ENCODE measurements at regions not wholly inside any gene's neighbourhood (a gene's known extent, or its start where the extent isn't known, plus 50 kb on each side); places are given as distances from the start of the nearest gene placed in this dataset.

DNA sequence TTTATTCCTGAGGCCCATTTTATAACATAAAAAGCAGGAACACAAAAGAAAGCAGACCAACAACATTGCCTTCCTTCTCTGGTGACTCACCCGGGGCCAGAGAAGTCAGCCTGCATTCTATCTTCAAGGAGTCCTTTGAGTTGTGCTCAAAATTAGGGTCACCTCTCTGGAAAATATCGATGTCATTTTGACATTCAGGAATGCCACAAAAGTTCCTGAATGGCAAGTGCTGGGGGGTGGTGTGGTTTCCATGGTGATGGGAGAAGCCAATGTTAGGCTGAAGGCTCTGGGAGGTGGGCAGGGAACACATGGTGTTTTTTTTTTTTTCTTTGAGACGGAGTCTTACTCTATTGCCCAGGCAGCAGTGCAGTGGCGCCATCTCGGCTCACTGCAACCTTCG, 159.6 kb downstream of the HAPSTR1 start:
- DNase-seq, result no peak

GRCh38 chr16:9254863-9255262, 163.4 kb downstream of the HAPSTR1 start:
- no peak for DNase-seq

GRCh38 chr16:9256196-9256595, 164.8 kb downstream of the HAPSTR1 start:
- DNase-seq, result no peak

DNA sequence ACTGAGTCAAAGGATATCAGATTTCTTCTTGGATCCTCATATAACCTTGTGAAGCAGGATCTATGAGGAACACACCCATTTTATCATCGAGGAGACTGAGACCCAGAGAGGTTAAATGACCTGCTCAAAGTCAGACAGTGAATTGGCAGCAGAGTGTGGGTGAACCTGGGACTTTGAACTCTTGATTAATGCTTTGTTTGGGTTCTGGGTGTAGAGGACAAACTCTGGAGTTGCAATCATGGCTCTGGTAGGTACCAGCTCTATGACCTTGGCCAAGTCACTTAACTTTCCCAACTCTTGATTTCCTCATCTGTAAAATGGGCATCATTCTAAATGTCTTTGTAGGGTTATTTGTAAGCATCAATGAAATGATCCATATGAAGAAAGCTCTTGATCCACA, 166.4 kb downstream of the HAPSTR1 start:
- DNase-seq, result no peak

DNA sequence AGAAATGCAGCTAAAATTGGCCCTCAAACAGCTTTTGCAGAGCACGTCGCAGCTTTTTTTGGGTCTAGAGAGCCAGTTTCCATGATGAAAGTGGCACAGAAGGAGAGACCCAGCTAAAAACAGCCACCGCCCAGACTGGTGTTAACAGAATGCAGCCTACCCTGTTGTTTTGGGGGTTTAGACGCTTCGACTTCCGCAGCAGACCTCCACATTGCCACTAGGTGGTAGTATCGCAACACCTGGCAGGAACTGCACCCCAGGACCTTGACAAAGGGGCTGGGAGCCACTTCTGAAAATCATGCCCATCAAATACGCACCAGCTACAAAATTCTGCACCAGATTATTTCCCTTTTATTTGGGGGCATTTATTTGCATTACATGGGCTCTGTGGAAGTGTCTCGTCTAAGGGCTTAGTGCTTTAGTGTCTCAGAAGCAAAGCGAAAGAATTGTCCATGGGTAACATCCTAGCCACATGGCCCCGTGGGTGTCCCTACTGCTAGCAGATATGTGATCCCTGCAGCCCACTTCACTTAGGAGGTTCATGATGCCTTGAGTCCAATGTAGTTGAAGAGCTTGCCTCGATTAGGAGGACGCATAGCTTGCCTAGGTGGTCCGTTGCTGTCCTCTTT, 167.1 kb downstream of the HAPSTR1 start:
- peak; percentile 18 for DNase-seq

DNA sequence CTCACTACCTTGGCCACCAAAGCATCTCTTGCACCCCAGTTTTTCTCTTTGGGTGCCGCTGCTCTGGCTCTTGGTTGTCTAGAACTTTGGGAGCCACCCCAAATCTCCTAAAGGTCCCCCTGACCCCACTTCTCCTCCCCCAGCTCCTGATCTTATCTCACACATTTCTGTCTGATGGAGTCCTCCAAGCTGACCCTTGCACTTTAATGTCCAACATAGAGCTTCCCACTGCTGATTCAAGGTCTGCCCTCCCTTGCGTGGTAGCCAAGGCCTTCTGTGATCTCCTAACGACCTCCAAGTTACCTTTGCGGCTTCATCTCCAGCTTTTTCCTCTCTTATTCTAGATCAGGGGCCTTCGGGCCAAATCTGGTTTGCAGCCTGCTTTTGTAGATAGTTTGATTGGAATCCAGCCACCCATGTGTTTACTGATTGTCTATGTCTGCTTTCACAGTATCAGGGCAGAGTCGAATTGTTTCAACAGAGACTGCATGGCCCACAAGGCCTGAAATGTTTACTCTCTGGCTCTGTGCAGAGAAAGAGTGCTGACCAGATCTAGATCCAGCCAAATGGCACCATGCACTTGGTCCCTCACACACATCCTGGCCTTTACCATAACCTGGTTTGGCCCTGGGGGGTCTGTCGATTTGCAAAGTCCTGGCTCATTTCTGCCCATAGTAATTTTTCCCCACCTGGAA, 168.6 kb downstream of the HAPSTR1 start:
- DNase-seq, result no peak

DNA sequence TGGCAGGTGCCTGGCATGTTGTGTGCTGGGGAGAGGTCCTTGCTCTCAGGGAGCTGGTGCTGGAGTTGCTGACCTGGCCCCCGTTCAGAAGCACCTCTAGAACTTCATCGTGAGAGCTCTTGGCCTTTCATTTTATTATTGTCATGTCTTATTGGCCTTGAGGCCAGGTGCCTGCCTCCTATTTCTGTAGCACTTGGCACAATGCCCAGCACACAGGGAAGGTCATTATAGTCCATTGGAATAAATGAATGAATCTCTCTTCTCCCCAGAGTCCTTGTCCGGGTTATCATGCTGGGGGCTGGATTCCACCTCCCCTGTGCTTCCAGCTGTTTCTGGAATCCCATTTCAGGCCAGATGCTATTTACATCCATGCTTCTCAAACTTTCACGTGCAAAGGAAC, 169.2 kb downstream of the HAPSTR1 start:
- peak; percentile 15 for DNase-seq

GRCh38 chr16:9261376-9261775, 169.9 kb downstream of the HAPSTR1 start:
- no peak for DNase-seq

DNA sequence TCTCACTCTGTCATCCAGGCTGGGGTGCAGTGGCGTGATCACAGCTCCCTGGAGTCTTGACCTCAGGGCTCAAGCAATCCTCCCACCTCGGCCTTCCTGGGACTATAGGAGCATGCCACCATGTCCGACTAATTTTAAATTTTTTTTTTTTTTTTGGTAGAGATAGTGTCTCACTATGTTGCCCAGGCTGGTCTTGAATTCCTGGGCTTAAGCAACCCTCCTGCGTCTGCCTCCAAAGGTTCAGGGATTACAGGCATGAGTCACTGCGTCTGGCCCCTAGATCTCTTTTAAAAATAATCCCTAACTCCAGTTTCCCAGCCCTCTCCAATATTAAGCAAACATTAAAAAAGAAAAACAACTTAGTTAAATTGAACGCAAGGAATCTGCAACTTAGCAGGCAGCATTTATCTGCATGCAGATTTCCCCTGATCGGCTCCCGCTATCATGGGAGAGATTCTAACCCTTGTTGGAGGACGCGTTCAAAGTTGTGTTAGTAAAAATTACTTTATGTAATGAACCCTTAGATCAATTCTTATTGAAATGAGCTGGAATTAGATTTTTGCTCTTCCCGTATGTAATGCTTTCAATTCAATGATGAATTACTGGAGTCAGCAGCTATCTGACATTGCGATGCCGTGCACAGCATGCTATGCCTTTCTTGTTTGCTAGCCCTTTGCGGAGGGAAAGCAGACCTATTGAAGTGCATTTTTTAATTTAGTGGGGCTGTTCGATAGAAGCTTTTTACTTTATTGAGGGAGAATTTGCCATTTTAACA, 171.7 kb downstream of the HAPSTR1 start:
- no peak for DNase-seq

DNA sequence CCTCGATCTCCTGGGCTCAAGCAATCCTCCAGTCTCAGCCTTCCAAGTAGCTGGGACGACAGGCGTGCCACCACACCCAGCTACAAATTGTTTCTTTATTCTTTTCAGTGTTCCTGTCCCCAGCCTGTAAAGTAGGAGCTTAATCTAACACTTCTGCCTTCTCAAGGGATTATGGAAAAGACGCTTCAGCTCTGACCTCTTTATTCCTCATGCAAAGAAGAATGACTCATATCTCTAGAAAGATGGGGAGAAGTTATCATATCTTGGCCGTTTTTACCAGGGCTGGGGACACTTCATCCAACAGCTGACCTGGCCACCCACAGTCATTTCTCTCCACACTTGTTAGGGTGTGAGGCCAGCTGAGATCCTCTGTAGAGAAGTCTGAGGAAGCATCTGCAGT, 172.6 kb downstream of the HAPSTR1 start:
- DNase-seq, result no peak

GRCh38 chr16:9268446-9268845, 177.0 kb downstream of the HAPSTR1 start:
- DNase-seq, result no peak

DNA sequence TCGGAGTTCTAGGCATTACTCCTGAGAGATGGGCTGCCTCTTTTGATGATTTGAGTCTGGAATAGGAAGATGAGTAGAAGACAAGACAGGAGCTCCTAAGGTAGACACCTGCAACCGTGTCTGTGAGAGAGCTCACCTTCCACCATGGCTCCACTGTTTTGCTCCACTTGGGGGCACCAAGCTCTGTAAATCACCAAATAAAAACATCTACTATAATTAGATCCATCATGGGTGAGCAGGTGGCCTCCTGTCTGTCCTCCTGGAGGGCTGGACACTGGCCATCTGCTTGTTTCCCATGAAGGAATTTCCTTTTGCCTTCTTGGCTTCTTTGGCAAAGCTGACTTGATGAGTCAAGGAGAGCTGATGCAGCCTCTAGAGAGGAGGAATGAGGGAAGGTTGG, 179.0 kb downstream of the HAPSTR1 start:
- no peak for DNase-seq

GRCh38 chr16:9270941-9271340, 179.5 kb downstream of the HAPSTR1 start:
- no peak for DNase-seq

- DNase-seq, result no peak
Observed at GRCh38 chr16:9271841-9272240, 180.4 kb downstream of the HAPSTR1 start.

- no peak for DNase-seq
Observed at GRCh38 chr16:9275377-9275776, 183.9 kb downstream of the HAPSTR1 start.

- DNase-seq, result no peak
Observed at GRCh38 chr16:9275816-9276354, 184.4 kb downstream of the HAPSTR1 start.

- DNase-seq, result no peak
Observed at GRCh38 chr16:9279291-9280068, 188.0 kb downstream of the HAPSTR1 start.

GRCh38 chr16:9280069-9280466, 188.6 kb downstream of the HAPSTR1 start:
- DNase-seq, result no peak

DNA sequence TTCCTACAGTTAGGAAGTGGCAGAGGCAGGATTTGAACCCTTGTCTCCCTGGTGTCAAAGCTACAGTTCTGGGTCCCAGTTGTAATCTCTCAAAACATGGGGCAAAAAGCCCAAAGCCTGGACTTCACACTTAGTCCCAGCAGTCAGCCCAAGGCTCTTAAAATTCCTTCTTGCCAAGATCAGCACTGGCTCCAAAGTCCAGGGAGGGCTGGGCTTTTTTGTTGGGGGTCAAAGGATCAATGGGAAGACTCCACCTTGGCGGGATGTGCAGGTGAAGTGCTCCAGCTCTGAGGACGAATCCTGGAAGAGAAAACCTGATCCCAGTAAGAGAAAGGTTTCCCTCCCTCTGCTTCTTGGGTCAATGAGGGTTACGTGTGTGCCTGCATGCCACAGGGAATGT, 195.5 kb downstream of the HAPSTR1 start:
- no peak for DNase-seq

- DNase-seq, result no peak
Observed at GRCh38 chr16:9296271-9296590, 204.8 kb downstream of the HAPSTR1 start.

- DNase-seq, result no peak
Observed at GRCh38 chr16:9297437-9298113, 206.1 kb downstream of the HAPSTR1 start.

GRCh38 chr16:9300252-9300651, 208.8 kb downstream of the HAPSTR1 start:
- no peak for DNase-seq
